OCI-LY3 (cell line): ENCODE measurements at regions not wholly inside any gene's neighbourhood (a gene's known extent, or its start where the extent isn't known, plus 50 kb on each side); places are given as distances from the start of the nearest gene placed in this dataset.

Experiments used
- CTCF ChIP-seq: fragments of 200-600, 300-600 bp; sonication (generic); IDR thresholded peaks from 2 replicates; pipeline ENCODE4 v1.5.1; 2014; ENCODE audit warnings: antibody characterized with exemption, low read length, low read depth
- EZH2phosphoT487 ChIP-seq: fragments of 200-600 bp; shearing (Covaris generic); IDR thresholded peaks from 2 replicates; pipeline ENCODE4 v1.6.1; 2018; ENCODE audit warnings: antibody characterized with exemption, mixed run types, low read depth

- TF ChIP-seq CTCF (no peak), EZH2phosphoT487 (no peak)
Measured at GRCh38 chr20:60897976-60898375, 354.1 kb upstream of the CDH4 start.
